Upper lobe of left lung (tissue), 6 donors: ENCODE measurements at regions not wholly inside any gene's neighbourhood (a gene's known extent, or its start where the extent isn't known, plus 50 kb on each side); places are given as distances from the start of the nearest gene placed in this dataset.

Source experiments
- ATAC-seq, 2 donors: fragments of 200-7000 bp; cut with Tn5 transposase; one replicate each; pipeline ENCODE4 v1.9.1; 2022; ENCODE audit warnings: mild to moderate bottlenecking in 2 of 2, moderate library complexity in 2 of 2; ENCODE audit not compliant: low FRiP score in 2 of 2
- DNase-seq, 2 donors: peaks; one replicate each; pipeline ENCODE4 v3.0.0-alpha.2; 2019 to 2020
- H3K27ac ChIP-seq, 4 donors: fragments of 200-600 bp; sonication (generic); one replicate each; pipeline ENCODE4 v1.5.1; 2016 to 2019
- H3K27me3 ChIP-seq, 4 donors: fragments of 200-600 bp; sonication (generic); one replicate each; pipeline ENCODE4 v1.5.1; 2017 to 2019
- H3K36me3 ChIP-seq, 4 donors: fragments of 200-600 bp; sonication (generic); one replicate each; pipeline ENCODE4 v1.5.1; 2016 to 2019
- H3K4me1 ChIP-seq, 4 donors: fragments of 200-600 bp; sonication (generic); one replicate each; pipeline ENCODE4 v1.5.1; 2018 to 2019
- H3K4me3 ChIP-seq, 4 donors: fragments of 200-600 bp; sonication (generic); one replicate each; pipeline ENCODE4 v1.5.1; 2017 to 2019; ENCODE audit warnings: mild to moderate bottlenecking in 2 of 4, moderate library complexity in 1 of 4
- H3K9me3 ChIP-seq, 4 donors: fragments of 200-600 bp; sonication (generic); one replicate each; pipeline ENCODE4 v1.5.1; 2018 to 2019
- CTCF ChIP-seq, 6 experiments: fragments of 450-650 bp in 4 of 6; fragments of 200-600 bp in 2 of 6; sonication (generic) in 2 of 6; IDR thresholded peaks; one replicate each; pipeline ENCODE4 v1.5.1; 2016 to 2019; ENCODE audit warnings: antibody characterized with exemption in 6 of 6
- EP300 ChIP-seq, 4 donors: sonication (generic); formaldehyde crosslinking; IDR thresholded peaks; one replicate each; pipeline ENCODE4 v1.5.1; 2017; ENCODE audit warnings: antibody characterized with exemption in 4 of 4, control low read depth in 2 of 4
- POLR2A ChIP-seq, 4 donors: fragments of 450-650 bp; IDR thresholded peaks; one replicate each; pipeline ENCODE4 v1.5.1; 2016 to 2017; ENCODE audit warnings: antibody characterized with exemption in 4 of 4, mild to moderate bottlenecking in 2 of 4
- POLR2AphosphoS5 ChIP-seq, 2 donors: sonication (generic); formaldehyde crosslinking; IDR thresholded peaks; one replicate each; pipeline ENCODE4 v1.5.1; 2017; ENCODE audit warnings: antibody characterized with exemption in 2 of 2
- WGBS, 2 donors: methylation state at CpG; one replicate each; pipeline ENCODE4 v1.1.5; 2017 to 2018; 5-methylcytosine and 5-hydroxymethylcytosine counted together
- donor health status: DM: no; HTN: no; CAD: no; lungs with moderate emphysema.
- donor health status: DM: no; HTN: yes; CAD: no; lungs with severe emphysema.

GRCh38 chr10:75297021-75297599 lies 61.4 kb upstream of the COMTD1 start:
- ATAC-seq (no peak), DNase-seq (no peak)
- H3K4me1 ChIP-seq, result peaks cover 19 to 28% (median 25%) of the 10 kb centered on the region in 4 donors
- peak overlapping the region in 2 of 4 donors; percentile 14 to 64 for H3K4me3 ChIP-seq
- no peaks in the 10 kb centered on the region for H3K9me3 ChIP-seq
- TF ChIP-seq EP300 (IDR thresholded peaks at IDR 0.05), result no peak
- TF ChIP-seq CTCF (IDR thresholded peaks at IDR 0.05), result no peak
- TF ChIP-seq POLR2AphosphoS5 (IDR thresholded peaks at IDR 0.05), result no peak
- no peak for TF ChIP-seq POLR2A (IDR thresholded peaks at IDR 0.05)
- H3K27ac ChIP-seq, result peak overlapping the region; percentile 85 to 96 (median 92)
- no peaks in the 10 kb centered on the region for H3K27me3 ChIP-seq
- H3K36me3 ChIP-seq, result no peaks in the 10 kb centered on the region
- 51 to 53% methylated on average over 2 of the region's 2 CpGs for WGBS, 2 donors

GRCh38 chr10:75295868-75296441 lies 60.2 kb upstream of the COMTD1 start:
- H3K4me1 ChIP-seq, result peaks cover 19 to 28% (median 25%) of the 10 kb centered on the region in 4 donors
- no peaks in the 10 kb centered on the region for H3K9me3 ChIP-seq
- H3K27ac ChIP-seq, result peak overlapping the region; percentile 85 to 96 (median 92)
- no peaks in the 10 kb centered on the region for H3K36me3 ChIP-seq
- TF ChIP-seq POLR2A (IDR thresholded peaks at IDR 0.05) (peak in 1 of 4 donors; percentile 17), EP300 (IDR thresholded peaks at IDR 0.05) (peak in 1 of 4 donors; percentile 23), CTCF (IDR thresholded peaks at IDR 0.05) (no peak), POLR2AphosphoS5 (IDR thresholded peaks at IDR 0.05) (peak; percentile 37 to 56)
- ATAC-seq, result peak in 1 of 2 donors; percentile 42
- 12 to 47% methylated on average over 6 to 10 of the region's 10 CpGs for WGBS, 2 donors
- no peak for DNase-seq
- H3K4me3 ChIP-seq, result peak overlapping the region in 3 of 4 donors; percentile 62 to 74 (median 64)
- H3K27me3 ChIP-seq, result no peaks in the 10 kb centered on the region

GRCh38 chr10:75294866-75295701 lies 59.3 kb upstream of the COMTD1 start:
- 0 to 1% methylated on average over 23 to 37 of the region's 57 CpGs for WGBS, 2 donors
- peak; percentile 85 to 90 for ATAC-seq
- DNase-seq, result peak; percentile 82 to 92
- Histone ChIP-seq H3K27me3 (no peaks in the 10 kb centered on the region), H3K36me3 (no peaks in the 10 kb centered on the region), H3K9me3 (peaks cover 0 to 6% (median 0%) of the 10 kb centered on the region in 4 donors), H3K27ac (peak overlapping the region; percentile 85 to 96 (median 92)), H3K4me3 (peak overlapping the region in 3 of 4 donors; percentile 62 to 74 (median 64)), H3K4me1 (peaks cover 19 to 28% (median 25%) of the 10 kb centered on the region in 4 donors)
- TF ChIP-seq POLR2A (IDR thresholded peaks at IDR 0.05), result peak in 2 of 4 donors; percentile 59 to 67
- peak in 5 of 6 experiments; percentile 12 to 84 (median 51) for TF ChIP-seq CTCF (IDR thresholded peaks at IDR 0.05)
- peak; percentile 59 to 83 for TF ChIP-seq POLR2AphosphoS5 (IDR thresholded peaks at IDR 0.05)
- peak in 2 of 4 donors; percentile 50 to 53 for TF ChIP-seq EP300 (IDR thresholded peaks at IDR 0.05)

GRCh38 chr10:75294518-75294865 lies 58.7 kb upstream of the COMTD1 start:
- Histone ChIP-seq H3K27ac (peak overlapping the region; percentile 85 to 96 (median 92)), H3K4me1 (peaks cover 19 to 28% (median 25%) of the 10 kb centered on the region in 4 donors), H3K27me3 (no peaks in the 10 kb centered on the region), H3K9me3 (peaks cover 0 to 10% (median 0%) of the 10 kb centered on the region in 4 donors), H3K4me3 (peak overlapping the region in 3 of 4 donors; percentile 62 to 74 (median 64)), H3K36me3 (no peaks in the 10 kb centered on the region)
- 2 to 6% methylated on average over 18 to 20 of the region's 20 CpGs for WGBS, 2 donors
- TF ChIP-seq POLR2AphosphoS5 (IDR thresholded peaks at IDR 0.05) (no peak), CTCF (IDR thresholded peaks at IDR 0.05) (no peak), EP300 (IDR thresholded peaks at IDR 0.05) (no peak), POLR2A (IDR thresholded peaks at IDR 0.05) (no peak)
- DNase-seq, result peak; percentile 57 to 83
- peak; percentile 58 to 74 for ATAC-seq
